ENCODE measurements at regions not wholly inside any gene's neighbourhood (a gene's known extent, or its start where the extent isn't known, plus 50 kb on each side); places are given as distances from the start of the nearest gene placed in this dataset.

DNA sequence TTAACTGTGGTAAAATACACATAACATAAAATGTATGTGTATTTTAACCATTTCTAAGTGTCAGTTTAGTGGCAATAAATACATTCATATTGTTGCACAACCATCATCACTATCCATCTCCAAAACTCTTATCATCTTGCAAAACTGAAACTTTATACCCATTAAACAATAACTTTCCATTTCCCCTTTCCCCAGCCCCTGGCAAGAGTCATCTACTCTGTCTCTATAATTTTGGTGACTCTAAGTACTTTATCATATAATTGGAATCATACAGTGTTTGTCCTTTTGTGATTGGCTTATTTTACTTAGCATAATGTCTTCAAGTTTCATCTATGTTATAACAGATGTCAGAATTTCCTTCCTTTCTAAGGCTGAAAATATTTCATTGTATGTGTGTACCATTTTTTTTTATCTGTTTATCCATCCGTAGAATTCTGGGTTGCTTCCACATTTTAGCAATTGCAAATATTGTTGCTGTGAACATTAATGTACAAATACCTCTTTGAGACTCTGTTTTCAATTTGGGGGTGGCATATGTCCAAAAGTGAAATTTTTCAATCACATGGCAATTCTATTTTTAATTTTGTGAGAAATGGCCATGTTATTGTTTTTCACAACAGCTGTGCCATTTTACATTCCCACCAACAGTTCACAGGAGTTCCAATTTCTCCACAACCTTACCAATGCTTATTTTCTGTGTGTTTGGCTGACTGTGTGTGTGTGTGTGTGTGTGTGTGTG lies 153.9 kb upstream of the GORAB start:
- TF ChIP-seq, protein P1, sequence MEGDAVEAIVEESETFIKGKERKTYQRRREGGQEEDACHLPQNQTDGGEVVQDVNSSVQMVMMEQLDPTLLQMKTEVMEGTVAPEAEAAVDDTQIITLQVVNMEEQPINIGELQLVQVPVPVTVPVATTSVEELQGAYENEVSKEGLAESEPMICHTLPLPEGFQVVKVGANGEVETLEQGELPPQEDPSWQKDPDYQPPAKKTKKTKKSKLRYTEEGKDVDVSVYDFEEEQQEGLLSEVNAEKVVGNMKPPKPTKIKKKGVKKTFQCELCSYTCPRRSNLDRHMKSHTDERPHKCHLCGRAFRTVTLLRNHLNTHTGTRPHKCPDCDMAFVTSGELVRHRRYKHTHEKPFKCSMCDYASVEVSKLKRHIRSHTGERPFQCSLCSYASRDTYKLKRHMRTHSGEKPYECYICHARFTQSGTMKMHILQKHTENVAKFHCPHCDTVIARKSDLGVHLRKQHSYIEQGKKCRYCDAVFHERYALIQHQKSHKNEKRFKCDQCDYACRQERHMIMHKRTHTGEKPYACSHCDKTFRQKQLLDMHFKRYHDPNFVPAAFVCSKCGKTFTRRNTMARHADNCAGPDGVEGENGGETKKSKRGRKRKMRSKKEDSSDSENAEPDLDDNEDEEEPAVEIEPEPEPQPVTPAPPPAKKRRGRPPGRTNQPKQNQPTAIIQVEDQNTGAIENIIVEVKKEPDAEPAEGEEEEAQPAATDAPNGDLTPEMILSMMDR (IDR thresholded peaks at IDR 0.05), result no peak
- no peak for TF ChIP-seq EP300 (IDR thresholded peaks at IDR 0.05)

Data from tibial nerve (tissue), 4 donors.